H1 (cell line): ENCODE measurements at regions not wholly inside any gene's neighbourhood (a gene's known extent, or its start where the extent isn't known, plus 50 kb on each side); places are given as distances from the start of the nearest gene placed in this dataset.

Source experiments
- CTCF ChIA-PET: fragments of 300-600 bp; sonication (Branson Sonifier 250); formaldehyde crosslinking; loops from one replicate; lab custom pipeline; 2021; ENCODE audit not compliant: partially characterized antibody; lab: Charles Lee
- POLR2A ChIA-PET: fragments of 300-600 bp; sonication (Branson Sonifier 250); formaldehyde crosslinking; loops from one replicate; lab custom pipeline; 2021; ENCODE audit warnings: inconsistent platforms; ENCODE audit not compliant: partially characterized antibody; lab: Charles Lee
- DNase-seq, 2 experiments: peaks; one replicate each; pipeline versions ENCODE4 v3.0.0 to v3.0.0-alpha.2; 2010 to 2022; ENCODE audit warnings: low spot score in 2 of 2, low read depth in 1 of 2, mixed read lengths in 1 of 2
- FAIRE-seq: peaks from 2 replicates; lab custom pipeline; 2011; peaks lifted over from hg19 to GRCh38; lab: Jason Lieb, UNC
- H2AFZ ChIP-seq: 2 replicates; pipeline ENCODE4 v1.8.1; 2012; ENCODE audit warnings: low read length, inconsistent platforms
- H2AK5ac ChIP-seq: 2 replicates; pipeline ENCODE4 v1.6.1; 2013; ENCODE audit warnings: low read depth, low read length
- H2BK120ac ChIP-seq: replicated peaks from 2 replicates; pipeline ENCODE3; 2013; ENCODE audit warnings: low read depth, low read length, inconsistent platforms
- H2BK12ac ChIP-seq: 2 replicates; pipeline ENCODE4 v1.6.1; 2013; ENCODE audit warnings: low read depth, low read length
- H2BK15ac ChIP-seq: 2 replicates; pipeline ENCODE4 v1.6.1; 2013; ENCODE audit warnings: low read length
- H2BK20ac ChIP-seq: 2 replicates; pipeline ENCODE4 v1.6.1; 2013; ENCODE audit warnings: low read length
- H2BK5ac ChIP-seq: 2 replicates; pipeline ENCODE4 v1.6.1; 2013; ENCODE audit warnings: low read depth, low read length
- H3K14ac ChIP-seq: 2 replicates; pipeline ENCODE4 v1.6.1; 2013; ENCODE audit warnings: inconsistent platforms; ENCODE audit not compliant: insufficient read length
- H3K18ac ChIP-seq: 2 replicates; pipeline ENCODE4 v1.6.1; 2013; ENCODE audit warnings: low read length; ENCODE audit errors: extremely low read depth
- H3K23ac ChIP-seq: 2 replicates; pipeline ENCODE4 v1.6.1; 2013; ENCODE audit warnings: inconsistent platforms; ENCODE audit not compliant: insufficient read length
- H3K23me2 ChIP-seq: 2 replicates; pipeline ENCODE4 v1.6.1; 2013; ENCODE audit warnings: low read depth, low read length
- H3K27ac ChIP-seq: 2 replicates; pipeline ENCODE4 v1.6.1; 2011; ENCODE audit warnings: low read depth, low read length, inconsistent platforms
- H3K27me3 ChIP-seq, 4 experiments: replicated peaks in 1 of 4; 1 replicate in 1 of 4; 2 replicates in 3 of 4; pipeline versions ENCODE4 v1.6.1 to v1.8.1; 2011 to 2013; ENCODE audit warnings: low read length in 3 of 4, mild to moderate bottlenecking in 3 of 4, inconsistent platforms in 2 of 4, mixed read lengths in 2 of 4, moderate library complexity in 1 of 4; ENCODE audit not compliant: control insufficient read depth in 3 of 4, insufficient read depth in 3 of 4; ENCODE audit errors: extremely low read depth in 1 of 4
- H3K36me3 ChIP-seq, 4 experiments: 2 replicates each; pipeline versions ENCODE4 v1.6.1 to v1.8.1; 2011 to 2013; ENCODE audit warnings: mild to moderate bottlenecking in 4 of 4, low read length in 3 of 4, moderate library complexity in 2 of 4, control low read depth in 1 of 4, inconsistent platforms in 1 of 4; ENCODE audit not compliant: insufficient read depth in 4 of 4, control insufficient read depth in 2 of 4
- H3K4ac ChIP-seq: replicated peaks from 2 replicates; pipeline ENCODE3; 2013; ENCODE audit warnings: low read length, low read depth, mixed read lengths, inconsistent platforms; ENCODE audit not compliant: insufficient read length
- H3K4me1 ChIP-seq, 4 experiments: replicated peaks in 1 of 4; 1 replicate in 1 of 4; 2 replicates in 3 of 4; pipeline versions ENCODE4 v1.6.1 to v1.8.1; 2011 to 2013; ENCODE audit warnings: low read length in 3 of 4, inconsistent platforms in 2 of 4, mixed read lengths in 1 of 4; ENCODE audit not compliant: insufficient read depth in 4 of 4, control insufficient read depth in 3 of 4
- H3K4me2 ChIP-seq, 2 experiments: 2 replicates each; pipeline versions ENCODE4 v1.6.1 to v1.8.1; 2011 to 2013; ENCODE audit warnings: low read depth in 2 of 2, low read length in 2 of 2, control low read depth in 1 of 2, inconsistent platforms in 1 of 2, mild to moderate bottlenecking in 1 of 2; ENCODE audit not compliant: insufficient read depth in 1 of 2
- H3K4me3 ChIP-seq, 4 experiments: fragments of 200-600, 300-600 bp in 1 of 4; sonication (generic), shearing (Covaris generic), sonication (Bioruptor Twin) in 1 of 4; 2 replicates each; pipeline versions ENCODE4 v1.5.1 to v1.8.1; 2011 to 2016; ENCODE audit warnings: low read length in 4 of 4, low read depth in 3 of 4, control low read depth in 2 of 4, inconsistent platforms in 2 of 4, mild to moderate bottlenecking in 2 of 4, mixed read lengths in 1 of 4, moderate library complexity in 1 of 4; ENCODE audit not compliant: insufficient read depth in 2 of 4; ENCODE audit errors: extremely low read depth in 1 of 4
- H3K56ac ChIP-seq: replicated peaks from 2 replicates; pipeline ENCODE3; 2013; ENCODE audit warnings: low read depth, mild to moderate bottlenecking, mixed read lengths, low read length, inconsistent platforms; ENCODE audit not compliant: insufficient read length
- H3K79me1 ChIP-seq: 2 replicates; pipeline ENCODE4 v1.6.1; 2013; ENCODE audit warnings: low read depth, low read length, control low read depth
- H3K79me2 ChIP-seq, 2 experiments: 2 replicates each; pipeline versions ENCODE4 v1.6.1 to v1.8.1; 2012 to 2013; ENCODE audit warnings: low read length in 2 of 2, mild to moderate bottlenecking in 2 of 2, inconsistent platforms in 1 of 2; ENCODE audit not compliant: insufficient read depth in 2 of 2, control insufficient read depth in 1 of 2
- H3K9ac ChIP-seq, 4 experiments: replicated peaks in 1 of 4; 1 replicate in 1 of 4; 2 replicates in 3 of 4; pipeline versions ENCODE4 v1.6.1 to v1.8.1; 2011 to 2013; ENCODE audit warnings: low read depth in 3 of 4, low read length in 3 of 4, control low read depth in 2 of 4, mild to moderate bottlenecking in 2 of 4, moderate library complexity in 2 of 4, inconsistent platforms in 1 of 4; ENCODE audit errors: extremely low read depth in 1 of 4
- H3K9me3 ChIP-seq, 2 experiments: 2 replicates each; pipeline versions ENCODE4 v1.6.1 to v1.8.1; 2012 to 2013; ENCODE audit warnings: mild to moderate bottlenecking in 2 of 2, moderate library complexity in 2 of 2, control low read depth in 1 of 2, inconsistent platforms in 1 of 2, low read depth in 1 of 2, low read length in 1 of 2, mixed read lengths in 1 of 2; ENCODE audit not compliant: insufficient read depth in 2 of 2
- H4K20me1 ChIP-seq, 2 experiments: replicated peaks in 1 of 2; 2 replicates each; pipeline versions ENCODE3 to v1.8.1; 2011 to 2013; ENCODE audit warnings: inconsistent platforms in 2 of 2, low read length in 2 of 2, mild to moderate bottlenecking in 1 of 2; ENCODE audit not compliant: insufficient read depth in 2 of 2, control insufficient read depth in 1 of 2
- H4K5ac ChIP-seq: 2 replicates; pipeline ENCODE4 v1.6.1; 2013; ENCODE audit warnings: low read length, low read depth, mixed read lengths, inconsistent platforms; ENCODE audit not compliant: insufficient read length
- H4K8ac ChIP-seq: 2 replicates; pipeline ENCODE4 v1.8.0; 2013; ENCODE audit warnings: mild to moderate bottlenecking, moderate library complexity, low read length, inconsistent platforms; ENCODE audit not compliant: insufficient read depth; ENCODE audit errors: extremely low read depth
- H4K91ac ChIP-seq: replicated peaks from 2 replicates; pipeline ENCODE3; 2013; ENCODE audit warnings: low read length, mixed read lengths, inconsistent platforms; ENCODE audit not compliant: insufficient read length
- ATF3 ChIP-seq: IDR thresholded peaks from 2 replicates; pipeline ENCODE4 v1.6.1; 2011; ENCODE audit warnings: low read depth, mild to moderate bottlenecking, low read length; ENCODE audit not compliant: insufficient read depth
- EGR1 ChIP-seq: IDR thresholded peaks from 2 replicates; pipeline ENCODE4 v1.6.1; 2011; ENCODE audit warnings: low read depth, low read length, borderline replicate concordance
- FOSL1 ChIP-seq: IDR thresholded peaks from 2 replicates; pipeline ENCODE4 v1.6.1; 2011; ENCODE audit warnings: mild to moderate bottlenecking, low read depth, low read length, moderate library complexity; ENCODE audit not compliant: insufficient read depth
- KDM4A ChIP-seq: IDR thresholded peaks from one replicate; pipeline ENCODE4 v1.7.1; 2012; ENCODE audit warnings: low read depth, mild to moderate bottlenecking, moderate library complexity, low read length, inconsistent platforms; ENCODE audit not compliant: severe bottlenecking
- NRF1 ChIP-seq: IDR thresholded peaks from 2 replicates; pipeline ENCODE4 v1.6.1; 2011; ENCODE audit warnings: mild to moderate bottlenecking, low read depth, low read length, improper control_type of control experiment
- RAD21 ChIP-seq, 2 experiments: IDR thresholded peaks in 1 of 2; conservative IDR thresholded peaks in 1 of 2; 2 replicates each; pipeline ENCODE4 v1.6.1; 2011; ENCODE audit warnings: low read depth in 2 of 2, low read length in 2 of 2, improper control_type of control experiment in 1 of 2, inconsistent platforms in 1 of 2, mild to moderate bottlenecking in 1 of 2, moderate library complexity in 1 of 2
- RNF2 ChIP-seq: fragments of 200-900, 300-1000 bp; sonication (generic); IDR thresholded peaks from 2 replicates; pipeline ENCODE4 v1.7.1; 2016; ENCODE audit warnings: borderline replicate concordance, low read depth, mild to moderate bottlenecking, antibody characterized with exemption, low read length; ENCODE audit not compliant: poor library complexity, severe bottlenecking; ENCODE audit errors: missing control alignments
- SUZ12 ChIP-seq: fragments of 200-600 bp; sonication (generic); IDR thresholded peaks from 2 replicates; pipeline ENCODE4 v1.6.1; 2012; ENCODE audit warnings: mild to moderate bottlenecking, inconsistent platforms, low read length, moderate library complexity, mixed read lengths
- TEAD4 ChIP-seq: IDR thresholded peaks from 2 replicates; pipeline ENCODE4 v1.6.1; 2012; ENCODE audit warnings: low read depth, low read length, inconsistent platforms, mixed read lengths
- USF2 ChIP-seq: IDR thresholded peaks from 2 replicates; pipeline ENCODE4 v1.6.1; 2011; ENCODE audit warnings: low read length, improper control_type of control experiment
- YY1 ChIP-seq: IDR thresholded peaks from 2 replicates; pipeline ENCODE4 v1.6.1; 2011; ENCODE audit warnings: low read depth, mild to moderate bottlenecking, low read length
- WGBS, 2 experiments: shearing (Covaris generic) in 1 of 2; methylation state at CpG; one replicate each; pipeline versions ENCODE4 v1.1.6 to v1.1.7; 2013 to 2015; ENCODE audit warnings: low lambda C conversion rate in 2 of 2, mixed read lengths in 2 of 2, inconsistent platforms in 1 of 2, low coverage in 1 of 2, missing lambda C conversion rate in 1 of 2; ENCODE audit not compliant: insufficient replicate concordance in 2 of 2, insufficient coverage in 1 of 2, insufficient read length in 1 of 2; ENCODE audit errors: extremely low coverage in 1 of 2, missing lambda C conversion rate in 1 of 2; 5-methylcytosine and 5-hydroxymethylcytosine counted together

GRCh38 chr20:24773751-24774201, 175.3 kb upstream of the CST7 start:
- Histone ChIP-seq H3K18ac (no peak overlapping the region), H2BK15ac (no peak overlapping the region), H2BK5ac (no peak overlapping the region; the same call in 1 of the 2 replicates), H2AK5ac (no peak overlapping the region), H4K8ac (no peak overlapping the region), H3K56ac (no peak overlapping the region), H3K36me3 (no peaks in the 10 kb centered on the region), H3K9me3 (no peaks in the 10 kb centered on the region), H2BK12ac (no peak overlapping the region), H4K91ac (no peak overlapping the region), H3K79me2 (no peaks in the 10 kb centered on the region), H3K23me2 (no peaks in the 10 kb centered on the region; the same call in 1 of the 2 replicates), H3K23ac (no peak overlapping the region), H3K27ac (no peak overlapping the region), H3K4me2 (no peak overlapping the region), H2BK120ac (no peak overlapping the region), H3K4me1 (no peaks in the 10 kb centered on the region), H3K4me3 (no peak overlapping the region), H3K27me3 (no peaks in the 10 kb centered on the region), H4K5ac (no peak overlapping the region), H3K9ac (no peak overlapping the region), H4K20me1 (no peaks in the 10 kb centered on the region), H3K4ac (no peak overlapping the region), H2AFZ (no peak overlapping the region), H2BK20ac (no peak overlapping the region), H3K14ac (no peak overlapping the region), H3K79me1 (no peaks in the 10 kb centered on the region)
- FAIRE-seq (no peak), DNase-seq (no peak)
- WGBS, 2 experiments: 95% methylated on average over 3 of the region's 3 CpGs; no CpG with 5 or more reads in 1 of the 2 experiments
- ChIA-PET CTCF (interaction anchor here (1.3 kb wide), 1 partner anchor 9 kb away, joined by 3 read pairs; no protein-coding TSS in a partner anchor), POLR2A (no interaction called here)
- TF ChIP-seq SUZ12: no peak
- no peak for TF ChIP-seq TEAD4
- no peak for TF ChIP-seq FOSL1
- no peak for TF ChIP-seq USF2
- no peak for TF ChIP-seq KDM4A
- no peak for TF ChIP-seq ATF3
- TF ChIP-seq RAD21 (IDR thresholded peaks at IDR 0.05 in 1 of 2, conservative IDR thresholded peaks at IDR 0.05 in 1 of 2; ENCODE audit: low read depth in 2 of 2, low read length in 2 of 2): no peak
- TF ChIP-seq NRF1: no peak
- no peak for TF ChIP-seq RNF2
- no peak for TF ChIP-seq YY1
- no peak for TF ChIP-seq EGR1
